CD14-positive monocyte (primary cell): ENCODE measurements at regions not wholly inside any gene's neighbourhood (a gene's known extent, or its start where the extent isn't known, plus 50 kb on each side); places are given as distances from the start of the nearest gene placed in this dataset.

Experiments used
- DNase-seq, 3 donors: peaks; one replicate each; pipeline ENCODE4 v3.0.0-alpha.2; 2011 to 2022
- H2AFZ ChIP-seq: 2 replicates; pipeline ENCODE4 v1.6.0; 2012; ENCODE audit warnings: mild to moderate bottlenecking, low read depth, low read length, inconsistent platforms; ENCODE audit not compliant: insufficient read depth, poor library complexity, severe bottlenecking
- H3K27ac ChIP-seq, 2 donors: 1 replicate in 1 of 2; 2 replicates in 1 of 2; pipeline ENCODE4 v1.5.1; 2012 to 2013; ENCODE audit warnings: low read length in 2 of 2, control low read depth in 1 of 2, inconsistent platforms in 1 of 2, low read depth in 1 of 2, mild to moderate bottlenecking in 1 of 2
- H3K27me3 ChIP-seq, 2 donors: one replicate each; pipeline versions ENCODE4 v1.6.0 to v1.6.1; 2011 to 2013; ENCODE audit warnings: low read length in 2 of 2; ENCODE audit not compliant: control insufficient read depth in 2 of 2, insufficient read depth in 2 of 2
- H3K36me3 ChIP-seq, 2 donors: replicated peaks in 1 of 2; 1 replicate in 1 of 2; 2 replicates in 1 of 2; pipeline versions ENCODE4 v1.5.1 to v1.6.1; 2012 to 2013; ENCODE audit warnings: low read length in 2 of 2, control low read depth in 1 of 2, inconsistent platforms in 1 of 2, mild to moderate bottlenecking in 1 of 2; ENCODE audit not compliant: insufficient read depth in 2 of 2, control insufficient read depth in 1 of 2
- H3K4me1 ChIP-seq, 2 donors: 1 replicate in 1 of 2; 2 replicates in 1 of 2; pipeline versions ENCODE4 v1.5.1 to v1.6.1; 2012 to 2013; ENCODE audit warnings: low read length in 2 of 2, control low read depth in 1 of 2, inconsistent platforms in 1 of 2, mild to moderate bottlenecking in 1 of 2, moderate library complexity in 1 of 2; ENCODE audit not compliant: insufficient read depth in 2 of 2, control insufficient read depth in 1 of 2
- H3K4me2 ChIP-seq: replicated peaks from 2 replicates; pipeline ENCODE3; 2012; ENCODE audit warnings: low read length, moderate library complexity, mild to moderate bottlenecking; ENCODE audit not compliant: poor library complexity, severe bottlenecking; ENCODE audit errors: extremely low read depth
- H3K4me3 ChIP-seq, 3 experiments: fragments of 200-600 bp in 1 of 3; sonication (generic) in 1 of 3; replicated peaks in 1 of 3; 1 replicate in 2 of 3; 2 replicates in 1 of 3; pipeline ENCODE4 v1.5.1; 2011 to 2013; ENCODE audit warnings: low read length in 3 of 3, mild to moderate bottlenecking in 3 of 3, control low read depth in 2 of 3, low read depth in 2 of 3, inconsistent platforms in 1 of 3, moderate library complexity in 1 of 3
- H3K79me2 ChIP-seq: 2 replicates; pipeline ENCODE4 v1.6.0; 2012; ENCODE audit warnings: mild to moderate bottlenecking, control low read depth, inconsistent platforms, low read length, moderate library complexity; ENCODE audit not compliant: insufficient read depth
- H3K9ac ChIP-seq: 2 replicates; pipeline ENCODE4 v1.6.0; 2017; ENCODE audit warnings: low read length, mild to moderate bottlenecking; ENCODE audit not compliant: insufficient read depth, poor library complexity, severe bottlenecking
- H3K9me3 ChIP-seq, 2 donors: replicated peaks in 1 of 2; 1 replicate in 1 of 2; 2 replicates in 1 of 2; pipeline versions ENCODE4 v1.5.1 to v1.6.1; 2012 to 2013; ENCODE audit warnings: low read length in 2 of 2, control low read depth in 1 of 2; ENCODE audit not compliant: control insufficient read depth in 1 of 2, insufficient read depth in 1 of 2
- H4K20me1 ChIP-seq: 2 replicates; pipeline ENCODE4 v1.6.0; 2012; ENCODE audit warnings: mild to moderate bottlenecking, low read length, control low read depth, moderate library complexity; ENCODE audit not compliant: insufficient read depth
- H3K27ac Mint-ChIP-seq, 7 donors: one replicate each; pipeline ENCODE4 v1.8.0; 2020; ENCODE audit warnings: mild to moderate bottlenecking in 7 of 7, mixed read lengths in 7 of 7, moderate library complexity in 6 of 7, inconsistent platforms in 2 of 7
- H3K27me3 Mint-ChIP-seq, 3 donors: one replicate each; pipeline ENCODE4 v1.8.0; 2021 to 2022; ENCODE audit warnings: low read depth in 3 of 3, mild to moderate bottlenecking in 3 of 3, mixed read lengths in 3 of 3, moderate library complexity in 3 of 3, inconsistent platforms in 1 of 3
- H3K36me3 Mint-ChIP-seq, 2 donors: one replicate each; pipeline ENCODE4 v1.8.0; 2020; ENCODE audit warnings: mixed read lengths in 2 of 2, inconsistent platforms in 1 of 2, mild to moderate bottlenecking in 1 of 2
- H3K4me1 Mint-ChIP-seq: one replicate; pipeline ENCODE4 v1.8.0; 2020; ENCODE audit warnings: mild to moderate bottlenecking, mixed read lengths
- H3K4me3 Mint-ChIP-seq, 2 donors: one replicate each; pipeline ENCODE4 v1.8.0; 2020; ENCODE audit warnings: mild to moderate bottlenecking in 2 of 2, mixed read lengths in 2 of 2, moderate library complexity in 1 of 2
- H3K9me3 Mint-ChIP-seq, 7 donors: one replicate each; pipeline ENCODE4 v1.8.0; 2020 to 2022; ENCODE audit warnings: mixed read lengths in 7 of 7, mild to moderate bottlenecking in 6 of 7, moderate library complexity in 6 of 7, inconsistent platforms in 2 of 7
- WGBS: methylation state at CpG from one replicate; pipeline ENCODE4 v1.1.5; 2013; ENCODE audit warnings: missing lambda C conversion rate; ENCODE audit not compliant: insufficient coverage; 5-methylcytosine and 5-hydroxymethylcytosine counted together
- intact Hi-C, 2 donors: fragments of 100-400 bp; cut with micrococcal nuclease; formaldehyde crosslinking; loops; one replicate each; pipeline versions ENCODE4 v1.15.0 to v1.15.1; 2023
- TF ChIP-seq, protein P1 (sequence below): fragments of 200-600 bp; IDR thresholded peaks from one replicate; pipeline ENCODE4 v1.8.0; 2022; ENCODE audit warnings: antibody characterized with exemption, mild to moderate bottlenecking

DNA sequence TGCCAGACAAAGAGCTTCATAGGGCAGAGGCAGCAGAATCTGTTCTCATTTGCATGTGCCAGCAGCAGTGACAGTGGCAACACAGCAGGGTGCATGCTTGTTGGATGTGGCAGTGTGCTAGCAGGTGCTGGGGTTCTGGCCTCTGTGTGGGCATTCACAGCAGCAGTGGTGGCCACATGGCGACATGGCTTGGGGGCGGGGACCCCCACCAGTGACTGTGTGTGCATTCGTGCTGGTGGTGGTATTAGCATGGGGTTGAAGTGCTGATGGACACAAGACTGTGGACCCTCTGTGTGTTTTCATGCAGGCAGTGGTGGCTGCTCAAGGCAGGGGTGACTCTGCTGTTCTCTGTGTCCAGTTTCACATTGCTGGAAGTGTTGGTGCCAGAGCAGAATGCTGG, 183.2 kb upstream of the PDE4D start:
- Mint-ChIP-seq H3K27me3 (peaks cover 0 to 4% (median 0%) of the 10 kb centered on the region in 3 donors), H3K4me1 (peaks cover 11% of the 10 kb centered on the region), H3K36me3 (peaks cover 8 to 16% of the 10 kb centered on the region in 2 donors), H3K4me3 (no peak overlapping the region), H3K9me3 (peaks cover 31 to 62% (median 50%) of the 10 kb centered on the region in 7 donors), H3K27ac (peak overlapping the region in 2 of 7 donors; percentile 6 to 26)
- peaks cover 0 to 10% of the 10 kb centered on the region in 2 donors for H3K36me3 ChIP-seq
- H3K4me3 ChIP-seq = no peak overlapping the region
- DNase-seq = no peak
- H3K79me2 ChIP-seq = no peaks in the 10 kb centered on the region
- H3K9ac ChIP-seq = no peak overlapping the region
- H4K20me1 ChIP-seq = no peaks in the 10 kb centered on the region
- H3K9me3 ChIP-seq = peaks cover 24 to 37% of the 10 kb centered on the region in 2 donors
- H3K27ac ChIP-seq = no peak overlapping the region
- no peaks in the 10 kb centered on the region for H3K4me1 ChIP-seq
- TF ChIP-seq, protein P1, sequence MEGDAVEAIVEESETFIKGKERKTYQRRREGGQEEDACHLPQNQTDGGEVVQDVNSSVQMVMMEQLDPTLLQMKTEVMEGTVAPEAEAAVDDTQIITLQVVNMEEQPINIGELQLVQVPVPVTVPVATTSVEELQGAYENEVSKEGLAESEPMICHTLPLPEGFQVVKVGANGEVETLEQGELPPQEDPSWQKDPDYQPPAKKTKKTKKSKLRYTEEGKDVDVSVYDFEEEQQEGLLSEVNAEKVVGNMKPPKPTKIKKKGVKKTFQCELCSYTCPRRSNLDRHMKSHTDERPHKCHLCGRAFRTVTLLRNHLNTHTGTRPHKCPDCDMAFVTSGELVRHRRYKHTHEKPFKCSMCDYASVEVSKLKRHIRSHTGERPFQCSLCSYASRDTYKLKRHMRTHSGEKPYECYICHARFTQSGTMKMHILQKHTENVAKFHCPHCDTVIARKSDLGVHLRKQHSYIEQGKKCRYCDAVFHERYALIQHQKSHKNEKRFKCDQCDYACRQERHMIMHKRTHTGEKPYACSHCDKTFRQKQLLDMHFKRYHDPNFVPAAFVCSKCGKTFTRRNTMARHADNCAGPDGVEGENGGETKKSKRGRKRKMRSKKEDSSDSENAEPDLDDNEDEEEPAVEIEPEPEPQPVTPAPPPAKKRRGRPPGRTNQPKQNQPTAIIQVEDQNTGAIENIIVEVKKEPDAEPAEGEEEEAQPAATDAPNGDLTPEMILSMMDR = no peak
- no peak overlapping the region for H3K4me2 ChIP-seq
- no peak overlapping the region for H2AFZ ChIP-seq
- H3K27me3 ChIP-seq = no peaks in the 10 kb centered on the region
- 100% methylated on average over 2 of the region's 3 CpGs for WGBS
- intact Hi-C loops = no loop called here

DNA sequence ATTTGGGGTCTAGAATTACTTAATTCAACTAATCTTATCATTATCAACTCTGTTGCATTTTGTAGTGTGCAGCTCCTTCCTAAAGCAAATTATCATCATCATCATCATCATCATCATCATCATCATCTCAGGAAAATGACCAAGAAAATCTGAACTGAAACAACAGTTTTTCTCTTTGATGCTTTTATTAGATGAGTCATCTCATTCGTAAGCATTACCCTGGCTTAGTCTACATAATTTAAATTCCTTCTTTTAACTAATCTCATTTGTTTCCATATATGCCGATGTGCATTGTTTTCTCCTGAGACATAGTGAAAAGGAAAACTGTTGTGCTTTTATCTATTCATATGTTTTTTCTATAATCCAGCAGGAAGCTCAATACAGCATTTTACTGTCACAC, 173.0 kb upstream of the PDE4D start:
- Mint-ChIP-seq H3K27ac (no peak overlapping the region), H3K4me3 (no peak overlapping the region), H3K36me3 (peaks cover 4 to 19% of the 10 kb centered on the region in 2 donors), H3K4me1 (no peaks in the 10 kb centered on the region), H3K9me3 (peaks cover 3 to 16% (median 8%) of the 10 kb centered on the region in 7 donors), H3K27me3 (no peaks in the 10 kb centered on the region)
- TF ChIP-seq, protein P1 = no peak
- no CpG with 5 or more reads among the region's 2 CpGs for WGBS
- H3K27me3 ChIP-seq = no peaks in the 10 kb centered on the region
- peaks cover 0 to 4% of the 10 kb centered on the region in 2 donors for H3K9me3 ChIP-seq
- H3K4me1 ChIP-seq = no peaks in the 10 kb centered on the region
- H3K36me3 ChIP-seq = no peaks in the 10 kb centered on the region
- intact Hi-C loops = no loop called here
- no peak overlapping the region for H3K4me2 ChIP-seq
- DNase-seq = no peak
- no peak overlapping the region for H3K4me3 ChIP-seq
- H3K9ac ChIP-seq = no peak overlapping the region
- H4K20me1 ChIP-seq = no peaks in the 10 kb centered on the region
- H3K27ac ChIP-seq = no peak overlapping the region
- H2AFZ ChIP-seq = no peak overlapping the region
- no peaks in the 10 kb centered on the region for H3K79me2 ChIP-seq
